Astrocyte of the spinal cord (primary cell): ENCODE measurements at regions not wholly inside any gene's neighbourhood (a gene's known extent, or its start where the extent isn't known, plus 50 kb on each side); places are given as distances from the start of the nearest gene placed in this dataset.

Experiments
- DNase-seq: peaks from one replicate; pipeline ENCODE4 v3.0.0; 2011; ENCODE audit warnings: low read depth, low spot score
- H3K4me3 ChIP-seq: 2 replicates; pipeline ENCODE4 v1.5.1; 2011; ENCODE audit warnings: low read depth, mild to moderate bottlenecking, low read length, moderate library complexity
- CTCF ChIP-seq: IDR thresholded peaks from 2 replicates; pipeline ENCODE4 v1.5.1; 2012; ENCODE audit warnings: low read depth, mild to moderate bottlenecking, low read length, inconsistent platforms
- in situ Hi-C: cut with HindIII; loops from 2 replicates; pipeline ENCODE4 v1.10.0; 2017; ENCODE audit warnings: low sequenced_read_pairs

DNA sequence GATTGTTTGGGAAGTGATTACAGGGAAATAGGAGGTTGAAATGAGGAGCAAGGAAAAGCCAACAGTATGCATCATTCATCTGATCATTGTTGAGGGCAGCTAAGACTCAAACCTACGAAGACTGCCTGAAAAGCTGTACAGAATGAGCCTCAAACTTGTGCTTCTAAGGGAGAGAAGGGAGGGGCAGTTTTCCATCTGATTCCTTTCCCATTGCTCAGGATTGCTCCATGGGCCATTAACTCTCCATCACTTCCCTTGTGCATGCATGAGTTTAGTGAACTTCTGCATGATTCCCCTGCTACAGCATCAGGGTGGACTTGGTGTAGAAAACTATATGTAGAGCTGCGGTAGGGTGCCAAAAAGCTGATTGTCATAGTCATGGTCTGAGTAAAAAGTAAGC lies 742.7 kb upstream of the SLC35B3 start:
- in situ Hi-C loops, result no loop called here
- no peak overlapping the region for H3K4me3 ChIP-seq
- TF ChIP-seq CTCF, result no peak
- DNase-seq, result no peak

- TF ChIP-seq CTCF, result no peak
- no peak overlapping the region for H3K4me3 ChIP-seq
- no peak for DNase-seq
- in situ Hi-C loops, result no loop called here
Observed at GRCh38 chr6:9173229-9173628, 737.9 kb upstream of the SLC35B3 start.

GRCh38 chr6:9172096-9172495 lies 736.8 kb upstream of the SLC35B3 start:
- no peak for TF ChIP-seq CTCF
- DNase-seq, result no peak
- in situ Hi-C loops, result no loop called here
- H3K4me3 ChIP-seq, result no peak overlapping the region

DNA sequence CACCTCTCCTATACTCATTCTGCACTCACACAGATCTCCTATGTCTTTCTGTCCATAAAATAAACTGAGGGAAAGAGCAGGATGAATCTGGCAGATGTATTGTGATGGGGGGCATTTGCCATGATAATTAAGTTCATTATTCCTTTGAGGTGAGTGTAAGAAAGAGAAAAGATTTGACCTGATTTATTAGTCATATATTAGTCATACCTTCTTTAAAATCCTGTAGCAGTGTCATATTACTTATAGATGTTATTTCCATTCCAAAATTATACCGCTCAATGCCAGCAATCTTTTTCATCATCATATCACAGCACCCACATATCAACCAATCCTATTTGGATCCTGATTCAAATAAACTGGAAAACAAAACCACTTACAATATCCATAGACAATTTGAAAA lies 733.3 kb upstream of the SLC35B3 start:
- H3K4me3 ChIP-seq, result no peak overlapping the region
- TF ChIP-seq CTCF, result no peak
- in situ Hi-C loops, result no loop called here

DNA sequence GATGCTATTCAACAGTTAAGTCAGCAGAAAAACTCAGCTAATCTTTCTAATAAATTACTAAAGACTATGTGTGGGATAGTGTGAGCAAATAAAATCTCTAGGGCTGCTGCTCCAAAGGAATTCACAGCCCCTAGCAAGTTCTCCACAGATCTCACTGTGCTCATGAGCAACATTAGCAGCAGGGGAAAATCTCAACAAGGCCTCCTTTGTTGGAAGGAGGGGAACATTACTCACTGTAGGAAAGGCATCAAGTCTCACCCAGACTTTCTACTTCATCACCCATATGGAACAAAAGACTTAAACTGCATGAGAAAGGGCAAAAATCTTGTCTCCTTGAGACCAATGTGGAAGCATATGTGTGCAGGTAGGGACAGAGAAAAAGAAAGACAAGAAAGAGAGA lies 726.4 kb upstream of the SLC35B3 start:
- no peak for TF ChIP-seq CTCF
- DNase-seq, result no peak
- H3K4me3 ChIP-seq, result no peak overlapping the region
- in situ Hi-C loops, result no loop called here

More for the DNA sequence above, 733.3 kb upstream of the SLC35B3 start:
- DNase-seq, result no peak

DNA sequence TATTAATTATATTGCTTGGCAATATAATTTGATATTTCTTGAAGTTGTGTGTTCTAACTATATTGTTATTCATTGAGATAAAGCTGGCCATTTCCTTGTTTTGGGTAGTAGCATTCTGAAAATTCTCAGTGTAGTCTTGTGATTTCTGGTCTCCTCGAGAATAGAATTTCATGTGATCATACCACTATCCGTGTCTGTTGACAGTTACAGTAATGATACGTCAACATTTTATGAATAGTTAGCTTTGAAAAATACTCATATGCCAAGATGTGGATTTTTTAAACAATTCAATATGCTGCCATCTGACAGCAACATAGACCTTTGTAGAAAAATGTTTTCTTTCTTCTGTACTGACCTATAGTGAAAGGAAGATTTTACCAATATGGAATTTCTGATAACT lies 723.7 kb upstream of the SLC35B3 start:
- TF ChIP-seq CTCF, result no peak
- H3K4me3 ChIP-seq, result no peak overlapping the region
- DNase-seq, result no peak
- in situ Hi-C loops, result no loop called here

GRCh38 chr6:9155836-9156235 lies 720.5 kb upstream of the SLC35B3 start:
- H3K4me3 ChIP-seq, result no peak overlapping the region
- no peak for TF ChIP-seq CTCF
- DNase-seq, result no peak
- in situ Hi-C loops, result no loop called here
